ENCODE measurements at regions not wholly inside any gene's neighbourhood (a gene's known extent, or its start where the extent isn't known, plus 50 kb on each side); places are given as distances from the start of the nearest gene placed in this dataset.

GRCh38 chr5:116389601-116390000 is 185.0 kb downstream of the SEMA6A start:
- no peak for DNase-seq
- intact Hi-C loops (cut with DNase I), result no loop called here

GRCh38 chr5:116388564-116389258 is 185.9 kb downstream of the SEMA6A start:
- DNase-seq, result no peak
- intact Hi-C loops (cut with DNase I), result no loop called here

GRCh38 chr5:116387738-116388137 is 186.9 kb downstream of the SEMA6A start:
- DNase-seq, result no peak
- intact Hi-C loops (cut with DNase I), result no loop called here

DNA sequence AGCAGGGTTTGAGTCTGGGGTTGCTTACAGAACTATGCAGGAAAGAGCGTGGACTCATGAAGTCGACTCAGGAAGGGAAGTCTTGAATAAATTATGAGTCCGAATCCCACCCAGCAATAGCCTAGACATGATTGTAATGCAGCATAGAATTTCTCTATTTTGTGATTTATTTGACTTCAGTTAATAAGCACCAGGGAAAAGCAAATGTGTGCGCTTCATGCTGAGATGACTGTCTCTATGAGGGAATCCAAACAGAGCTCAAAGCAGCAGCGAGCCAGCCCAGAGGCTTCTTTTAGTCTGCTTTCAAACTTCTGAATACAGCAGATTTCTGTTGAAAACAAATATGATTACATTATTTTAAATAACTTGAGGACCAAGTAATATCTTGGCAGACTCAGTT is 188.0 kb downstream of the SEMA6A start:
- no peak for DNase-seq
- intact Hi-C loops (cut with DNase I), result no loop called here

DNA sequence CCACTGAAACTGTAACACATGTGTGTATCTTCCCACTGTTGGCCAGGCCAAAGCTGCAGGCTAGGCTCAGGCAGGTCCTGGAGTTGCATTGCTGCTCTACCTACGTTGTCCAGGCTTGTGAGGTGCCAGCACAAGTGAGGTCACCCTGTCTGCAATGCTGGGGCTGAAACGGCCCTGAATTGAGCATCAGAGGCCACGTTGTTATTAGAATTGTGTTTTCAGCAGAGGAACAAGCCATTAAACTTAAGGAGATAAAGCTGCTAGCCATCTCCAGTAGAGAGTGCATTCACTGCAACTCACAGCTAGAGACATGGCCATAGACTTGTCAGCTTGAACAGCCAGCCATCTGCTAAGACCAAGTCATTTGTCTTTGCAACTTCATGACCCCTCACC is 191.8 kb downstream of the SEMA6A start:
- no peak for DNase-seq
- intact Hi-C loops (cut with DNase I), result no loop called here

DNA sequence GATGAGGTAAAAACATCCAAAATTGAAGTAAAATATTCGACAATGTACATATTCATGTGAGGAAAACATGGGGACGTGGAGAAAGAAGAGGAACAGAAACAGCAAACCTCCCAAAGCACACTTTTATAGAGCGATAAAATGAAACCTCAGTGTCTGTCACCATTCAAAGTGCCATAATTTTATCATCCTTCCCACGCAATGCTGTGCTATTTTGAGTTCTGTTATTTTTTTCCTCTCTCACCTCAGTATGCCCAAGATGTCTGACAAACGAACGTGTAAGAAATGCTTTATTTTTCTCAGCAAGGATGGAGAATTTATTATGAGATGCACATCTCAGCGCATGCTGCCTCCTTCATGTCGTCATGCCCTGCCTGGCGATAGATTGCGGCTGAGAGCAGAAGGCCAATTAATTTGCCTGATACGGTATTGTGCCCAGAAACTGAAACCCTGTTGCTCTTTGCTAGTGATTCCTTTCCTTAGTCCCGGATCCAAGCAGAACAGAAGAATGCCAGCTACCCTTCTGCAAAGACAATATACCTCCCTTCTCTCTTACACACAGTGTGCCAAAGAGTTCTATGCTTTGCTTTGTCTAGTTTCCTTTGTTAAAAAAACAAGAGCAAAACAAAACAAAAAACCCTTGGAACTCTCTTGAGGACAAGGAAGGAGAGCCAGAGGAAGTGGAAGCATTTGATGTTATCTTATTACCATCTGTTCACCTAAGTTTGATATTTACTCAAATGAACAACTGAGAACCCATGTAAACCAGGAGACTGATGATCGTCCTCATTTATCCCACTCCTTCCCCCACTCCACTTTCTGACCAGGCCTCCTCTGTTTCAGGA is 192.4 kb downstream of the SEMA6A start:
- DNase-seq, result no peak
- intact Hi-C loops (cut with DNase I), result no loop called here

- DNase-seq, result no peak
- intact Hi-C loops (cut with DNase I), result no loop called here
These were observed 193.4 kb downstream of the SEMA6A start for GRCh38 chr5:116381201-116381600.

DNA sequence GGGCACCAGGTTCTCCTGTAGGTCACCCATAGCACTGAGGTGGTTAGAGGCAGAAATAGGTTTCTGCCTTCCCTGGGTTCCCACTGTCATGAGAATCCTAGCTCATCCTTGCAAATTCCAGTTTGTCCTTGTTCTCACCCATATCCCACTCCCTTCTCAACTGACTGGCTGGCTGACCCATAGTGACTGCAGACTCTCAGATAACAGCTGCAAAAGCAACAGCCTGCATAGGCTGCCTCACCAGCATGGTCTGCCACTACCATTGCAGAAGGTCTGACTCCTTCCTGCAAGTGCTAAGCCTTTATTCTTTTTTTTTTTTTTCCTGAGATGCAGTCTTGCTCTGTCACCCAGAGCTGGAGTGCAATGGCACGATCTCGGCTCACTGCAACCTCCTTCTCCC is 194.0 kb downstream of the SEMA6A start:
- intact Hi-C loops (cut with DNase I), result no loop called here
- DNase-seq, result no peak

- intact Hi-C loops (cut with DNase I), result no loop called here
- DNase-seq, result no peak
These were observed 195.3 kb downstream of the SEMA6A start for GRCh38 chr5:116379306-116379705.

DNA sequence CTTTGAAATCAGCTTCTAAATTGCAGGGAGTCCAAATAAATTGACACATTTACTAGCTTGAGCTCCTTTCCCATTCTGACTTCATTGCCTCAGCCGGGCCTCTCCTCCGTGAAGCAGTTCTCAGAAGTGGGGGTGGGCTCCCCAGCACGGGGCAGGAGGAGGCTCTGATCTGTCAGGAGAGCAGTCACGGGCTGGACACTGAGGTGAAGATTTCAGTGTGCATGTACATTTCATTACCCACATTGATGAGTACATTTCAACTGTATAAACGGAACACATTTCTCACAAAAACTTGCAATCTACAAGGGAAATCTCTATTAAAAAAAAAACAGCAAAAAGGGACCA is 195.9 kb downstream of the SEMA6A start:
- no peak for DNase-seq
- intact Hi-C loops (cut with DNase I), result no loop called here

- no peak for DNase-seq
- intact Hi-C loops (cut with DNase I), result no loop called here
These were observed 196.4 kb downstream of the SEMA6A start for GRCh38 chr5:116378007-116378776.

- DNase-seq, result no peak
- intact Hi-C loops (cut with DNase I), result no loop called here
These were observed 197.2 kb downstream of the SEMA6A start for GRCh38 chr5:116377276-116378006.

- DNase-seq, result no peak
- intact Hi-C loops (cut with DNase I), result no loop called here
These were observed 198.7 kb downstream of the SEMA6A start for GRCh38 chr5:116375926-116376325.

DNA sequence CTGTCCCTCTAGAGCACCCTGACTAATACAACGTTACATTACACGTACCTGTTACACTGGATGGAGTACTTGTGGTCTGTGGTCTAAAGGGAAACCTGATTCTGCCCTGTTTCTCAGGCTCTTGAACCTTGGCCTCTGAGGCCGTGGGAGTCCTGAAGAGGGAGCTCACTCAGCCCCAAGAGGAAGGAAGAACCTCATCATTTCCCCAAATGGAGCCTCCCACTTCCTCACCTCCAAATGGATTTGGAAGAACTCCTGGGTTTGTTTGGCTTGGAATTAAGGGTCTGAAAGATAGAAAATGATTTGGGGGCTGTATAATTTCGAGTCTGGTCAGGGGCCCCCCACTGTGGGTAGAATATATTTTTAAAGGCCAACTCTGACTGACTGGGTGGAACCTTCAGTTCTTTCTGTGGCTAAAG is 200.2 kb downstream of the SEMA6A start:
- DNase-seq, result no peak
- intact Hi-C loops (cut with DNase I), result loop anchor here (5.0 kb wide), 1 partner anchor 1173 kb away; no protein-coding TSS in a partner anchor

- intact Hi-C loops (cut with DNase I), result loop anchor here (5.0 kb wide), 1 partner anchor 1174 kb away; no protein-coding TSS in a partner anchor
- DNase-seq, result no peak
These were observed 201.6 kb downstream of the SEMA6A start for GRCh38 chr5:116372931-116373597.

GRCh38 chr5:116371935-116372334 is 202.7 kb downstream of the SEMA6A start:
- no peak for DNase-seq

GRCh38 chr5:116371431-116371830 is 203.2 kb downstream of the SEMA6A start:
- no peak for DNase-seq
- intact Hi-C loops (cut with DNase I), result loop anchor here (5.0 kb wide), 1 partner anchor 1176 kb away; no protein-coding TSS in a partner anchor

More at GRCh38 chr5:116371935-116372334, 202.7 kb downstream of the SEMA6A start:
- intact Hi-C loops (cut with DNase I), result loop anchor here (5.0 kb wide), 1 partner anchor 1175 kb away; no protein-coding TSS in a partner anchor

DNA sequence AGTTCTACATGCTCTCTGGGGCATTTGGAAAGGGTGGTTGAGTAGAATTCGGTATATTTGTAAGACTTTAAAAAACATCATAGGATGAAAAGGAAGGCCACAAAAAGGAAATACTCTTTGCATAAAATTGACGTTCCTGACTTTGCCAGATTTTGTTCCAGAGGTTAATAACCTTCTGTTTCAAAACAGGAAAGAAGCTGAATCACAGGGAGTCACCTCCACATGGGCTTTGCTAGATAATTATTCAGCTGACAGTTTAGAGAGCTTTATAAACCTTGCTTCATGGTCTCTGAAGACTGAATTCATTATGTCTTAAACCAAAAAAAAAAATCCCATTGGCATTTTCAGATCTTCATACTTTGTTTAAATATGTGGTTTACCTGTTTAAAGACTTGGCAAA is 203.7 kb downstream of the SEMA6A start:
- intact Hi-C loops (cut with DNase I), result loop anchor here (5.0 kb wide), 1 partner anchor 1176 kb away; no protein-coding TSS in a partner anchor
- no peak for DNase-seq

DNA sequence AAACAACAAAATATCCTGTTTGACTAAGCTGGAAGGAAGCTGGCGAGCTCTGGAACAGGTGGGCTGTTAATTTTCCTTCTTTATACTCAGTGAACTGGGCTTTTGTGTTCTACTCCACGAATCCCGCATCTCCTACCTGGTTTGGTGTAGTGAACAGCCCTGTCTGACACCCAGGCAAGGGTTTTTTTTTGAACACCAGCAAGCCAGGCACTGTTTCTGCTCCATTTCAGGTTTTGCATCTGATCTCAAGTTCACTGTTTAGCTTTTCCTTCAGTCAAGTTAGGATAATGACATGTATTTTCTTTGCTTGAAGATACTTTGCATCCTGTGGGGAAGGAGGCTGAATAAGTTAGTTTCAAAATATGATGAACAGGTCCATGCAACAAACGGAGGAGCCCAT is 204.5 kb downstream of the SEMA6A start:
- no peak for DNase-seq

More for the DNA sequence above, 204.5 kb downstream of the SEMA6A start:
- intact Hi-C loops (cut with DNase I), result loop anchor here (5.0 kb wide), 1 partner anchor 1177 kb away; no protein-coding TSS in a partner anchor
